ENCODE measurements at regions not wholly inside any gene's neighbourhood (a gene's known extent, or its start where the extent isn't known, plus 50 kb on each side); places are given as distances from the start of the nearest gene placed in this dataset.

- Histone ChIP-seq H3K79me2 (ENCODE audit: low read length) (no peaks in the 10 kb centered on the region), H3K27ac (ENCODE audit: low read length) (no peak overlapping the region), H3K4me3 (ENCODE audit: low read length) (no peak overlapping the region), H4K20me1 (ENCODE audit: insufficient read depth, low read length) (no peaks in the 10 kb centered on the region), H3K36me3 (replicated peaks; ENCODE audit: low read depth, low read length) (no peaks in the 10 kb centered on the region), H3K9ac (ENCODE audit: low read length) (no peak overlapping the region), H3K27me3 (ENCODE audit: low read depth, low read length) (no peaks in the 10 kb centered on the region), H3K9me3 (ENCODE audit: insufficient read depth, low read length) (no peaks in the 10 kb centered on the region), H3K4me1 (ENCODE audit: low read length) (peaks cover 3% of the 10 kb centered on the region; the same call in 1 of the 2 replicates), H3K4me2 (ENCODE audit: low read length) (no peak overlapping the region), H2AFZ (ENCODE audit: low read depth, low read length) (no peak overlapping the region)
- TF ChIP-seq EZH2phosphoT487 (IDR thresholded peaks at IDR 0.05; ENCODE audit: low read depth): no peak
These were observed 280.0 kb downstream of the GALR1 start for GRCh38 chr18:77529492-77530176.

DNA sequence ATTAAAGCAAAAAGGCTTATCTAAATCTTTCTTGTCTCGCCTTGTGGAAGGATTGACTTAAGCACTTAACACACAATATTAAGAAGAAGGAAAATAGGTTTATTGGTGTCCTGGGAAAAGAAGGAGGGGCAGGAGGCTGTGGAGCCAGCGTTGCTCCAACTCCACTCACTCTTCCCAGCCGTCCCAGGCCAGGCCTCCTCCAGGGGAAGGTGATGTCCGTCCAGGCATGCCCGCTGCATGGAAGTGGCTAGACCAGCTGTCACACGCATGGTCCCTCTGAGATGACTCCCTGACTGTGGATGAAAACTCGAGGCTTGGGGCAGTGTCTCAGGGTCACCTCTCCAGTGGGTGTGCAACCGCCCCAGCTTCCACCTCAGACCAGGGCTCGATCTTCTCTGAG, 281.1 kb downstream of the GALR1 start:
- no peak overlapping the region for H3K27ac ChIP-seq (ENCODE audit: low read length)
- no peak overlapping the region for H3K9ac ChIP-seq (ENCODE audit: low read length)
- TF ChIP-seq EZH2phosphoT487 (IDR thresholded peaks at IDR 0.05; ENCODE audit: low read depth) (no peak), CTCF (IDR thresholded peaks at IDR 0.05; ENCODE audit: low read depth, low read length) (no peak)
- H3K4me2 ChIP-seq (ENCODE audit: low read length): no peak overlapping the region
- no peaks in the 10 kb centered on the region for H4K20me1 ChIP-seq (ENCODE audit: insufficient read depth, low read length)
- H3K4me3 ChIP-seq (ENCODE audit: low read length): no peak overlapping the region
- no peaks in the 10 kb centered on the region for H3K36me3 ChIP-seq (replicated peaks; ENCODE audit: low read depth, low read length)
- no peaks in the 10 kb centered on the region for H3K4me1 ChIP-seq (ENCODE audit: low read length)
- no peaks in the 10 kb centered on the region for H3K27me3 ChIP-seq (ENCODE audit: low read depth, low read length)
- no peak overlapping the region for H2AFZ ChIP-seq (ENCODE audit: low read depth, low read length)
- H3K79me2 ChIP-seq (ENCODE audit: low read length): no peaks in the 10 kb centered on the region
- H3K9me3 ChIP-seq (ENCODE audit: insufficient read depth, low read length): no peaks in the 10 kb centered on the region

GRCh38 chr18:77539860-77540259, 290.2 kb downstream of the GALR1 start:
- Histone ChIP-seq H3K36me3 (replicated peaks; ENCODE audit: low read depth, low read length) (no peaks in the 10 kb centered on the region), H4K20me1 (ENCODE audit: insufficient read depth, low read length) (no peaks in the 10 kb centered on the region), H3K4me1 (ENCODE audit: low read length) (no peaks in the 10 kb centered on the region), H2AFZ (ENCODE audit: low read depth, low read length) (no peak overlapping the region), H3K4me3 (ENCODE audit: low read length) (no peak overlapping the region), H3K27me3 (ENCODE audit: low read depth, low read length) (0 out of 2 replicates have a peak, but pooled peaks cover 3% of the 10 kb centered on the region), H3K79me2 (ENCODE audit: low read length) (no peaks in the 10 kb centered on the region), H3K27ac (ENCODE audit: low read length) (no peak overlapping the region), H3K9me3 (ENCODE audit: insufficient read depth, low read length) (no peaks in the 10 kb centered on the region), H3K9ac (ENCODE audit: low read length) (no peak overlapping the region), H3K4me2 (ENCODE audit: low read length) (no peak overlapping the region)
- no peak for TF ChIP-seq EZH2phosphoT487 (IDR thresholded peaks at IDR 0.05; ENCODE audit: low read depth)

DNA sequence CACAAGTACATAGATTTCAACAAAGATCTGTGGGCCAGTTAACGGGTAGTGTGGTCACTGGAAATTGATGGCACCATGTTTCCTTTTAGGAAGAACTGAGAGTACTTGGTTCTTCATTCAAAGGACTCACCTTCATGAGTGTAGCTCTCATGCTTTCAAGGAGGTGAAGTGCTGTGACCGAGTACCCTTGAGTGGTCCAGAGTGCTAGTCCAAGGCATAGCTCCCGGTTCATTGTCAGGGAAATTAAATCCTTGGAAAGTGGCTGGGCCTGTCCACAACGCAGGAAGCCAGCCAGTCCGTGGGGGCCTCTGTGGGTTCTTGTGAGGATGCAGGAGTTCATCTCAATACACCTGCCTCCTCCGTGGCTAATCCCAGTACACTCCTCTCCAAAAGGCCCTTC, 295.1 kb downstream of the GALR1 start:
- Histone ChIP-seq H4K20me1 (ENCODE audit: insufficient read depth, low read length) (no peaks in the 10 kb centered on the region), H3K27me3 (ENCODE audit: low read depth, low read length) (0 out of 2 replicates have a peak, but pooled peaks cover 2% of the 10 kb centered on the region), H3K4me1 (ENCODE audit: low read length) (no peaks in the 10 kb centered on the region), H3K27ac (ENCODE audit: low read length) (no peak overlapping the region), H3K9ac (ENCODE audit: low read length) (no peak overlapping the region), H3K4me3 (ENCODE audit: low read length) (no peak overlapping the region), H3K36me3 (replicated peaks; ENCODE audit: low read depth, low read length) (no peaks in the 10 kb centered on the region), H3K79me2 (ENCODE audit: low read length) (no peaks in the 10 kb centered on the region), H3K9me3 (ENCODE audit: insufficient read depth, low read length) (no peaks in the 10 kb centered on the region), H2AFZ (ENCODE audit: low read depth, low read length) (no peak overlapping the region), H3K4me2 (ENCODE audit: low read length) (no peak overlapping the region)
- TF ChIP-seq EZH2phosphoT487 (IDR thresholded peaks at IDR 0.05; ENCODE audit: low read depth) (no peak), CTCF (IDR thresholded peaks at IDR 0.05; ENCODE audit: low read depth, low read length) (no peak)

DNA sequence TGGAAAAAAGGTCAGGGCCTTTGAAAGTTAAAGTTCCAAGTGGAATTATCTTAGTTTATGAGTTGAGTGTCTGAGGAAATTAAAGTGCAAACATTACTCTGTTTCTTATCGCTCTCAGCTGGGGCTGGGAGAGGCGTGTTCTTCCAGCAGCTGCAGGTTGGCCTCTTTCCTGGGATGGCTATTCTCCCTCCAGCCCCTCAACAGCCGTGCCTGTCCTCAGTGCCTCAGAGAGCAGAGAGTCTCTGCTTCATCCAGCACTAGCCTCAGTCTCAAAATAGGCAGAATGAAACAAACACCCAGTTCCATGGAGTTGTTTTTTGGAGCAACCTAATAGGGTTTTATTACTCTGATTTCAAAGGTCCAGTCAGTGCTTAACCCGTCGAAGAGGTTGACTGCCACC, 298.1 kb downstream of the GALR1 start:
- H3K36me3 ChIP-seq (replicated peaks; ENCODE audit: low read depth, low read length): no peaks in the 10 kb centered on the region
- H3K9me3 ChIP-seq (ENCODE audit: insufficient read depth, low read length): no peaks in the 10 kb centered on the region
- H2AFZ ChIP-seq (ENCODE audit: low read depth, low read length): no peak overlapping the region
- H3K27ac ChIP-seq (ENCODE audit: low read length): no peak overlapping the region
- no peak overlapping the region for H3K4me3 ChIP-seq (ENCODE audit: low read length)
- no peaks in the 10 kb centered on the region for H3K27me3 ChIP-seq (ENCODE audit: low read depth, low read length)
- no peaks in the 10 kb centered on the region for H3K79me2 ChIP-seq (ENCODE audit: low read length)
- TF ChIP-seq CTCF (IDR thresholded peaks at IDR 0.05; ENCODE audit: low read depth, low read length): no peak
- TF ChIP-seq EZH2phosphoT487 (IDR thresholded peaks at IDR 0.05; ENCODE audit: low read depth): no peak
- no peaks in the 10 kb centered on the region for H4K20me1 ChIP-seq (ENCODE audit: insufficient read depth, low read length)
- H3K4me2 ChIP-seq (ENCODE audit: low read length): no peak overlapping the region
- H3K4me1 ChIP-seq (ENCODE audit: low read length): no peaks in the 10 kb centered on the region
- H3K9ac ChIP-seq (ENCODE audit: low read length): no peak overlapping the region
